Transverse colon (tissue), 4 donors: ENCODE measurements at regions not wholly inside any gene's neighbourhood (a gene's known extent, or its start where the extent isn't known, plus 50 kb on each side); places are given as distances from the start of the nearest gene placed in this dataset.

Experiments
- EP300 ChIP-seq: sonication (generic); formaldehyde crosslinking; IDR thresholded peaks from one replicate; pipeline ENCODE4 v1.6.1; 2017; ENCODE audit warnings: antibody characterized with exemption, low read depth
- POLR2A ChIP-seq: fragments of 450-650 bp; IDR thresholded peaks from one replicate; pipeline ENCODE4 v1.6.1; 2016; ENCODE audit warnings: antibody characterized with exemption, mild to moderate bottlenecking, moderate library complexity
- POLR2AphosphoS5 ChIP-seq, 3 donors: sonication (generic); formaldehyde crosslinking; IDR thresholded peaks; one replicate each; pipeline ENCODE4 v1.6.1; 2016; ENCODE audit warnings: antibody characterized with exemption in 3 of 3
- TF ChIP-seq, protein P1 (sequence below), 5 experiments: fragments of 200-600 bp in 3 of 5; fragments of 450-650 bp in 2 of 5; sonication (generic) in 3 of 5; IDR thresholded peaks; 1 replicate in 2 of 5; 2 replicates in 3 of 5; pipeline ENCODE4 v1.5.1; 2016 to 2017; ENCODE audit warnings: antibody characterized with exemption in 5 of 5, inconsistent platforms in 3 of 5, mild to moderate bottlenecking in 2 of 5, moderate library complexity in 1 of 5

DNA sequence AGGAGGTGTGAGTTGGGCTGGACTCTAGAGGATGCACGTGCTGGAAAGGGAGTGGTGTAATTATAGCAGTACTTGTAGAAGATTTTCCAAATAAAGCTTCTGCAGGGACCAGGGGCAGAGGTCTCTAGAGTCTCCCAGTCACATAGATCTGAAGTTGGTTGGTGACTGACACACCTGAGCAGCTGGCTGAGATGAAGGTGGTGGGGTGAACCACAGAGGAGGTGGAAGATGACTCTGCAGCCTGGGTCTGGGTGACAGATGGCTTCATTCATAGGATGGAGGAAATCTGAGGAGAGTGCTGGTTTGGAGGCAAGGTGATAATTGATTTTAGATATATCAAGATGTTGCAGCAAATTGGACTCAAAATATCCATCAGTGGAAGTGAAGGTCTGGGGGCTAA is 178.9 kb upstream of the IVNS1ABP start:
- TF ChIP-seq, protein P1, sequence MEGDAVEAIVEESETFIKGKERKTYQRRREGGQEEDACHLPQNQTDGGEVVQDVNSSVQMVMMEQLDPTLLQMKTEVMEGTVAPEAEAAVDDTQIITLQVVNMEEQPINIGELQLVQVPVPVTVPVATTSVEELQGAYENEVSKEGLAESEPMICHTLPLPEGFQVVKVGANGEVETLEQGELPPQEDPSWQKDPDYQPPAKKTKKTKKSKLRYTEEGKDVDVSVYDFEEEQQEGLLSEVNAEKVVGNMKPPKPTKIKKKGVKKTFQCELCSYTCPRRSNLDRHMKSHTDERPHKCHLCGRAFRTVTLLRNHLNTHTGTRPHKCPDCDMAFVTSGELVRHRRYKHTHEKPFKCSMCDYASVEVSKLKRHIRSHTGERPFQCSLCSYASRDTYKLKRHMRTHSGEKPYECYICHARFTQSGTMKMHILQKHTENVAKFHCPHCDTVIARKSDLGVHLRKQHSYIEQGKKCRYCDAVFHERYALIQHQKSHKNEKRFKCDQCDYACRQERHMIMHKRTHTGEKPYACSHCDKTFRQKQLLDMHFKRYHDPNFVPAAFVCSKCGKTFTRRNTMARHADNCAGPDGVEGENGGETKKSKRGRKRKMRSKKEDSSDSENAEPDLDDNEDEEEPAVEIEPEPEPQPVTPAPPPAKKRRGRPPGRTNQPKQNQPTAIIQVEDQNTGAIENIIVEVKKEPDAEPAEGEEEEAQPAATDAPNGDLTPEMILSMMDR (IDR thresholded peaks at IDR 0.05), result no peak
- no peak for TF ChIP-seq EP300
- TF ChIP-seq POLR2A, result no peak
- no peak for TF ChIP-seq POLR2AphosphoS5 (IDR thresholded peaks at IDR 0.05)
